ENCODE measurements at regions not wholly inside any gene's neighbourhood (a gene's known extent, or its start where the extent isn't known, plus 50 kb on each side); places are given as distances from the start of the nearest gene placed in this dataset.

DNA sequence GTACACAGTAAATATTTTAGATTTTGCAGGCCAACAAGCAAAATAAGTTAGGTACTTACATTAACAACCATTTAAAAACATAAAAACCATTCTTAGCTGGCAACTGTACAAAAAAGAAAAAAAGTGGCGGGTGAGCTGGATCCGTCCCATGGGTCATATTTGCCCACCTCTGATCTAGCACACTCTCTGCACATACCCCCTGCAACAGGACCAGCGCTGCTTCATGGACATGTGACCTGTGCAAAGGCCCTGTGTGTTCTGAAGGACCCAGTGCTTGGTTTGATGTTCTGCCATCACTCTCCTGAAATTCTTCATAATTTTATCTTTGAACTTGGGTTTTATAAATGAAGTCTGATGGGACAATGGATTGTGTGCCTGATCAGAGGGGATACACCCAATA, 72.5 kb upstream of the ACAN start:
- Histone ChIP-seq H3K4me3 (replicated peaks in 1 of 3; ENCODE audit: low read depth in 2 of 3, low read length in 3 of 3) (no peak overlapping the region), H3K4me1 (ENCODE audit: control insufficient read depth in 1 of 2, insufficient read depth in 2 of 2, low read length in 2 of 2) (peaks cover 5% of the 10 kb centered on the region in 2 donors), H3K9ac (ENCODE audit: insufficient read depth, low read length, poor library complexity, severe bottlenecking) (no peak overlapping the region), H3K9me3 (replicated peaks in 1 of 2; ENCODE audit: control insufficient read depth in 1 of 2, insufficient read depth in 1 of 2, low read length in 2 of 2) (no peaks in the 10 kb centered on the region), H4K20me1 (ENCODE audit: insufficient read depth, low read length) (no peaks in the 10 kb centered on the region), H3K27me3 (ENCODE audit: control insufficient read depth in 2 of 2, insufficient read depth in 2 of 2, low read length in 2 of 2) (no peaks in the 10 kb centered on the region), H3K36me3 (replicated peaks in 1 of 2; ENCODE audit: control insufficient read depth in 1 of 2, insufficient read depth in 2 of 2, low read length in 2 of 2) (no peaks in the 10 kb centered on the region), H3K27ac (ENCODE audit: low read depth in 1 of 2, low read length in 2 of 2) (no peak overlapping the region), H3K4me2 (replicated peaks; ENCODE audit: extremely low read depth, low read length, poor library complexity, severe bottlenecking) (no peak overlapping the region), H2AFZ (ENCODE audit: insufficient read depth, low read depth, low read length, poor library complexity, severe bottlenecking) (no peak overlapping the region), H3K79me2 (ENCODE audit: insufficient read depth, low read length) (no peaks in the 10 kb centered on the region)
- WGBS (ENCODE audit: insufficient coverage): no CpG with 5 or more reads among the region's 3 CpGs
- DNase-seq: no peak
- Mint-ChIP-seq H3K4me3 (no peak overlapping the region), H3K36me3 (no peaks in the 10 kb centered on the region), H3K27me3 (ENCODE audit: low read depth in 3 of 3) (peaks cover 1 to 5% (median 4%) of the 10 kb centered on the region in 3 donors), H3K9me3 (peaks cover 0 to 11% (median 0%) of the 10 kb centered on the region in 7 donors), H3K4me1 (peaks cover 6% of the 10 kb centered on the region), H3K27ac (no peak overlapping the region)
- TF ChIP-seq, protein P1, sequence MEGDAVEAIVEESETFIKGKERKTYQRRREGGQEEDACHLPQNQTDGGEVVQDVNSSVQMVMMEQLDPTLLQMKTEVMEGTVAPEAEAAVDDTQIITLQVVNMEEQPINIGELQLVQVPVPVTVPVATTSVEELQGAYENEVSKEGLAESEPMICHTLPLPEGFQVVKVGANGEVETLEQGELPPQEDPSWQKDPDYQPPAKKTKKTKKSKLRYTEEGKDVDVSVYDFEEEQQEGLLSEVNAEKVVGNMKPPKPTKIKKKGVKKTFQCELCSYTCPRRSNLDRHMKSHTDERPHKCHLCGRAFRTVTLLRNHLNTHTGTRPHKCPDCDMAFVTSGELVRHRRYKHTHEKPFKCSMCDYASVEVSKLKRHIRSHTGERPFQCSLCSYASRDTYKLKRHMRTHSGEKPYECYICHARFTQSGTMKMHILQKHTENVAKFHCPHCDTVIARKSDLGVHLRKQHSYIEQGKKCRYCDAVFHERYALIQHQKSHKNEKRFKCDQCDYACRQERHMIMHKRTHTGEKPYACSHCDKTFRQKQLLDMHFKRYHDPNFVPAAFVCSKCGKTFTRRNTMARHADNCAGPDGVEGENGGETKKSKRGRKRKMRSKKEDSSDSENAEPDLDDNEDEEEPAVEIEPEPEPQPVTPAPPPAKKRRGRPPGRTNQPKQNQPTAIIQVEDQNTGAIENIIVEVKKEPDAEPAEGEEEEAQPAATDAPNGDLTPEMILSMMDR (IDR thresholded peaks at IDR 0.05): no peak
- intact Hi-C loops (cut with micrococcal nuclease): no loop called here

DNA sequence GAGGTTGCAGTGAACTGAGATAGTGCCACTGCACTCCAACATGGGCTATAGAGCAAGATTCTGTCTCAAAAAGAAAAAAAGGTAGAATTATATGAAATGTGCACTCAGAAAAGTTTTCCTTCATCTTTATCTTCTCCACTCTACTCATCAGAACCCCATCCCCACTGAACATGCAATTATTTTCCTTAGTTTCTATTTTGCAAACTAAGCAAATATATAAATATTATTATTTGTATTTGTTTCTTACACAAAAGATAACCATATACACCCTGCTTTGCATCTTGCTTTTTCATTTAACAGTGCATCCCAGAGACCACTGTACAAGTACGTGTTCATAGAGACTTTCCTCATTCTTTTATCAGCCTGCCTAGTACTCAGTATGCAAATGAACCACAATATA, 68.0 kb upstream of the ACAN start:
- intact Hi-C loops (cut with micrococcal nuclease): no loop called here
- Histone ChIP-seq H3K36me3 (replicated peaks in 1 of 2; ENCODE audit: control insufficient read depth in 1 of 2, insufficient read depth in 2 of 2, low read length in 2 of 2) (no peaks in the 10 kb centered on the region), H3K9ac (ENCODE audit: insufficient read depth, low read length, poor library complexity, severe bottlenecking) (no peak overlapping the region), H2AFZ (ENCODE audit: insufficient read depth, low read depth, low read length, poor library complexity, severe bottlenecking) (no peak overlapping the region), H3K4me1 (ENCODE audit: control insufficient read depth in 1 of 2, insufficient read depth in 2 of 2, low read length in 2 of 2) (no peaks in the 10 kb centered on the region), H3K4me2 (replicated peaks; ENCODE audit: extremely low read depth, low read length, poor library complexity, severe bottlenecking) (no peak overlapping the region), H3K27me3 (ENCODE audit: control insufficient read depth in 2 of 2, insufficient read depth in 2 of 2, low read length in 2 of 2) (no peaks in the 10 kb centered on the region), H4K20me1 (ENCODE audit: insufficient read depth, low read length) (no peaks in the 10 kb centered on the region), H3K9me3 (replicated peaks in 1 of 2; ENCODE audit: control insufficient read depth in 1 of 2, insufficient read depth in 1 of 2, low read length in 2 of 2) (no peaks in the 10 kb centered on the region), H3K27ac (ENCODE audit: low read depth in 1 of 2, low read length in 2 of 2) (no peak overlapping the region), H3K4me3 (replicated peaks in 1 of 3; ENCODE audit: low read depth in 2 of 3, low read length in 3 of 3) (no peak overlapping the region), H3K79me2 (ENCODE audit: insufficient read depth, low read length) (no peaks in the 10 kb centered on the region)
- whole genome bisulfite sequencing (ENCODE audit: insufficient coverage): 89% methylated on average over 1 of the region's 1 CpG
- H3K4me1 Mint-ChIP-seq: no peaks in the 10 kb centered on the region
- TF ChIP-seq, protein P1 (IDR thresholded peaks at IDR 0.05): no peak
- no peak for DNase-seq
- no peaks in the 10 kb centered on the region for H3K36me3 Mint-ChIP-seq
- H3K4me3 Mint-ChIP-seq: no peak overlapping the region
- H3K27ac Mint-ChIP-seq: no peak overlapping the region
- H3K9me3 Mint-ChIP-seq: peaks cover 0 to 14% (median 2%) of the 10 kb centered on the region in 7 donors
- peaks cover 0 to 6% (median 4%) of the 10 kb centered on the region in 3 donors for H3K27me3 Mint-ChIP-seq (ENCODE audit: low read depth in 3 of 3)
